ENCODE measurements at regions not wholly inside any gene's neighbourhood (a gene's known extent, or its start where the extent isn't known, plus 50 kb on each side); places are given as distances from the start of the nearest gene placed in this dataset.
A peak's percentile ranks its signal among the peaks of the same experiment; 100 is the strongest.

GRCh38 chr1:193727850-193728249 lies 541.4 kb upstream of the B3GALT2 start:
- H3K27me3 Mint-ChIP-seq (ENCODE audit: insufficient read depth) = no peaks in the 10 kb centered on the region
- no peak overlapping the region for H3K27ac Mint-ChIP-seq
- DNase-seq = no peak
- no peaks in the 10 kb centered on the region for H3K36me3 Mint-ChIP-seq (ENCODE audit: low read depth)
- peaks cover 10% of the 10 kb centered on the region for H3K4me1 Mint-ChIP-seq (ENCODE audit: low read depth)
- H3K4me3 Mint-ChIP-seq = no peak overlapping the region
- TF ChIP-seq, protein P1, sequence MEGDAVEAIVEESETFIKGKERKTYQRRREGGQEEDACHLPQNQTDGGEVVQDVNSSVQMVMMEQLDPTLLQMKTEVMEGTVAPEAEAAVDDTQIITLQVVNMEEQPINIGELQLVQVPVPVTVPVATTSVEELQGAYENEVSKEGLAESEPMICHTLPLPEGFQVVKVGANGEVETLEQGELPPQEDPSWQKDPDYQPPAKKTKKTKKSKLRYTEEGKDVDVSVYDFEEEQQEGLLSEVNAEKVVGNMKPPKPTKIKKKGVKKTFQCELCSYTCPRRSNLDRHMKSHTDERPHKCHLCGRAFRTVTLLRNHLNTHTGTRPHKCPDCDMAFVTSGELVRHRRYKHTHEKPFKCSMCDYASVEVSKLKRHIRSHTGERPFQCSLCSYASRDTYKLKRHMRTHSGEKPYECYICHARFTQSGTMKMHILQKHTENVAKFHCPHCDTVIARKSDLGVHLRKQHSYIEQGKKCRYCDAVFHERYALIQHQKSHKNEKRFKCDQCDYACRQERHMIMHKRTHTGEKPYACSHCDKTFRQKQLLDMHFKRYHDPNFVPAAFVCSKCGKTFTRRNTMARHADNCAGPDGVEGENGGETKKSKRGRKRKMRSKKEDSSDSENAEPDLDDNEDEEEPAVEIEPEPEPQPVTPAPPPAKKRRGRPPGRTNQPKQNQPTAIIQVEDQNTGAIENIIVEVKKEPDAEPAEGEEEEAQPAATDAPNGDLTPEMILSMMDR (IDR thresholded peaks at IDR 0.05) = no peak
- H3K9me3 Mint-ChIP-seq = no peaks in the 10 kb centered on the region

DNA sequence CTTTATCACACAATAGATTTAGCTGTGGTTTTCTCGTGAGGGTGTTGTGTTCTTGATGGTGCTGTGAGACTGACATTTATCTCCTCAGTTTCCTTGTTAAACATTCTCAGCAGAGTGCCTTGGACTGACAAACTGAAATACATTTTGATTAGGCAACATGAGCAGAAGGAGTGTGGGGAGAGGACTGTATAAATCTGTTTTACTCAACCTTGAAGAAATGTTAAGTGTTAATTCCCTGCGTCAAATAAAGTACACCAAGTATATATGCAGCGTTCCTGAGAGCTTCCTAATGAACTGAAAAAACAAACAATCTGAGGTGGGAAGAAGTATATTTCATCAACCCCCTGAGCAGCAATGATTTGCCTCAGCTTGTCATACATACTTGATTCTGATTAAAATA lies 540.3 kb upstream of the B3GALT2 start:
- Mint-ChIP-seq H3K27ac (no peak overlapping the region), H3K9me3 (no peaks in the 10 kb centered on the region), H3K4me3 (no peak overlapping the region), H3K36me3 (ENCODE audit: low read depth) (no peaks in the 10 kb centered on the region), H3K4me1 (ENCODE audit: low read depth) (peaks cover 10% of the 10 kb centered on the region), H3K27me3 (ENCODE audit: insufficient read depth) (no peaks in the 10 kb centered on the region)
- DNase-seq = no peak
- TF ChIP-seq, protein P1 (IDR thresholded peaks at IDR 0.05) = no peak

DNA sequence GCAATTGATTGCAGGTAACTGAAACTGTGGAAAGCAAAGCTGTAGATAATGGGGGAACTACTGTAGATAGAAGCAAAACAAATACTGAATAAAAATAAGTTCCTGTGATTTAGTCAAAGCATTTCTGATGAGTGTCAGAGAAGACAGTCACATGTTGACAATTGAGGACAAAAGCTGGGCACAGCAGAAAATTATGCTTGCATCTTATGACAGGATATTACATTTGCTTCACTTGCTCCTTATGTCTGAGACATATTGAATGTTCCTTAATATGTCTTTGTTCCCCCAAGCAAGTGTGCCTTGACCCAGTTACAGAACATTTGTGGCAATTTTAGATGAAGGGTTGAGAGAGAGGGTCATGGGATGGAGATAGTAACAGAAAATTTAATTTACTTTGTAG lies 526.0 kb upstream of the B3GALT2 start:
- Mint-ChIP-seq H3K27ac (no peak overlapping the region), H3K4me3 (no peak overlapping the region), H3K9me3 (no peaks in the 10 kb centered on the region), H3K4me1 (ENCODE audit: low read depth) (peaks cover 26% of the 10 kb centered on the region), H3K27me3 (ENCODE audit: insufficient read depth) (no peaks in the 10 kb centered on the region), H3K36me3 (ENCODE audit: low read depth) (no peaks in the 10 kb centered on the region)
- TF ChIP-seq, protein P1 (IDR thresholded peaks at IDR 0.05) = no peak
- no peak for DNase-seq

GRCh38 chr1:193709607-193710006 lies 523.2 kb upstream of the B3GALT2 start:
- TF ChIP-seq, protein P1 (IDR thresholded peaks at IDR 0.05) = no peak
- peaks cover 4% of the 10 kb centered on the region; the same call in 1 of the 2 replicates for H3K36me3 Mint-ChIP-seq (ENCODE audit: low read depth)
- no peak overlapping the region for H3K27ac Mint-ChIP-seq
- 0 out of 2 replicates have a peak, but pooled peaks cover 4% of the 10 kb centered on the region for H3K27me3 Mint-ChIP-seq (ENCODE audit: insufficient read depth)
- H3K4me1 Mint-ChIP-seq (ENCODE audit: low read depth) = peaks cover 51% of the 10 kb centered on the region
- H3K4me3 Mint-ChIP-seq = no peak overlapping the region
- DNase-seq = no peak
- peaks cover 4% of the 10 kb centered on the region; the same call in 1 of the 2 replicates for H3K9me3 Mint-ChIP-seq

DNA sequence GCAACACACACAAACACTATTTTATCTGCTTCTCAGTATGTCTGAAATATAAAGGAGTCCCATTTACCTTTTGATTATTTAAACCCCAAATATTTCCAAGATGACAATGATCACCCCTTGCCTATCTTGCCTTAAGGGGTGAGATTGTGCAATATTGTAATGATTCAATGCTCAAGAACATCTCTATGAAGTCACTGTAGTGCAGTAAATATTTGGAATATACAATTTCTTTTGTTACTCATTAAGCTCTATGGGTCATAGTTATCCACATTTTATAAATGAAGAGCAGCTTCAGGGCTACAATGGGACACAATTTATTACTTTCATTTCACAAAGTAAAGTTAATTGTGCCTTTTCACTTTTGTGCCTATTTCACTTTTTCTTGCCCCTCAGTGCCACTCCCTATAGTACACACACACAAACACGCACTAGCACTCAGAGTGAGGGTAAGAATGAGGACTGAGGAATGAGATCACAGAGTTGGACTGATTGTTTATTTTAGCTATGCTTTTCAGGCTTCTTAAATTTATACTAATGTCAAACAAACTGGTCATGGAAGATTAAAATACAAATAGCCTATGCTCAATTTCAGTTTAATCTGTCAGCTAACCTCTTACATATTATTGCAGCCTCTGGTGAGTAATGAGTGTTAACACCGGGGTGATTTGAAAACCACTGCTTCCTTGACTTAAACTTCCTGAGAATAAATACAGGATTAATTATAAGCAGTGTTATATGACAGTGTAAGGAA lies 521.0 kb upstream of the B3GALT2 start:
- Mint-ChIP-seq H3K9me3 (peaks cover 4% of the 10 kb centered on the region; the same call in 1 of the 2 replicates), H3K27ac (peak overlapping the region; percentile 88), H3K36me3 (ENCODE audit: low read depth) (peaks cover 4% of the 10 kb centered on the region; the same call in 1 of the 2 replicates), H3K4me1 (ENCODE audit: low read depth) (peaks cover 68% of the 10 kb centered on the region), H3K4me3 (peak overlapping the region; percentile 80), H3K27me3 (ENCODE audit: insufficient read depth) (0 out of 2 replicates have a peak, but pooled peaks cover 4% of the 10 kb centered on the region)
- TF ChIP-seq, protein P1 (IDR thresholded peaks at IDR 0.05) = no peak
- peak; percentile 70 for DNase-seq
